GM23248 (cell line): ENCODE measurements at regions not wholly inside any gene's neighbourhood (a gene's known extent, or its start where the extent isn't known, plus 50 kb on each side); places are given as distances from the start of the nearest gene placed in this dataset.

ENCODE experiments used
- EZH2 ChIP-seq: fragments of 200-600 bp; sonication (generic); IDR thresholded peaks from 2 replicates; pipeline ENCODE4 v1.6.1; 2018; ENCODE audit warnings: antibody characterized with exemption, mild to moderate bottlenecking; ENCODE audit not compliant: insufficient read depth, poor library complexity, severe bottlenecking
- EZH2phosphoT487 ChIP-seq: fragments of 200-600 bp; sonication (generic); IDR thresholded peaks from 2 replicates; pipeline ENCODE4 v1.6.1; 2018; ENCODE audit warnings: antibody characterized with exemption, moderate library complexity, mild to moderate bottlenecking, low read depth; ENCODE audit not compliant: insufficient read depth

DNA sequence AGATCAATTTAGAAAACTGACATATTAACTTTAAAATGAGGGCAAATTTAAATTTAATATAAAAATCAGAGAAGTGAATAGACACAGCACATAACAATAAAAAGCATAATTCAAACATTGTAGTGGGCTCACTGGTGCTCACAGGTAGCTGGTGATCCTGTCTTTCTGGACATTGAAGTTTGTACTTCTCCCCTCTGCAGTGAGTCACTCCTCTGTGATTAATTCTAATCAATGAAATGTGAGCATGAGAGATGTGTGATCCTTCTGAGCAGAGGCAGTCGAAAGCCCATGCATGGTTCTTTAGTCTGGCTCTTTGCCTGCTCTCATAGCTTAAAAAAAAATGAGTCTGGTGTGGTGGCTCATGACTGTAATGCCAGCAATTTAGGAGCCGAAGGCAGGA is 59.0 kb upstream of the RERGL start:
- TF ChIP-seq EZH2, result no peak
- TF ChIP-seq EZH2phosphoT487, result no peak
